ENCODE measurements at regions not wholly inside any gene's neighbourhood (a gene's known extent, or its start where the extent isn't known, plus 50 kb on each side); places are given as distances from the start of the nearest gene placed in this dataset.
A peak's percentile ranks its signal among the peaks of the same experiment; 100 is the strongest.

DNA sequence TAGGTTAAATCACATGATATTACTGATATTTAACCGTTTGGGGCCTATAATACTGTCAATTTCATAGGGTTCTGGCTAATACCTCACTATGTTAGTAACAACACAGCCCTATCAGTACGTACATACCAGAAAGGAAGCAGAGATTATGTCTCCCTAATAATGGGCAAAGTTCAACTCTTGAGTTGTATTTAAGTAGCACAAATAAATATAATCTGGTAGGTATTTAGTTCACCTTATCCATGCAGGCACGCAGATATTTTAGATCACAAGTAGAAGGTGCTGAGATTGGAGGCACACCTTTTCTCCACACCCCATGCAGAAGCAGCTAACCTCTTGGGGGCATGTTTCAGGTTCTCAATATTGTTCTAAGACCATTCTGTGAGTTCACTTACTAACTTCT, 118.9 kb downstream of the IRS1 start:
- DNase-seq (ENCODE audit: low read depth, low spot score), result no peak
- in situ Hi-C loops (cut with HindIII; ENCODE audit: low pct_unique_long_range_greater_than_20kb, low sequenced_read_pairs), result no loop called here

DNA sequence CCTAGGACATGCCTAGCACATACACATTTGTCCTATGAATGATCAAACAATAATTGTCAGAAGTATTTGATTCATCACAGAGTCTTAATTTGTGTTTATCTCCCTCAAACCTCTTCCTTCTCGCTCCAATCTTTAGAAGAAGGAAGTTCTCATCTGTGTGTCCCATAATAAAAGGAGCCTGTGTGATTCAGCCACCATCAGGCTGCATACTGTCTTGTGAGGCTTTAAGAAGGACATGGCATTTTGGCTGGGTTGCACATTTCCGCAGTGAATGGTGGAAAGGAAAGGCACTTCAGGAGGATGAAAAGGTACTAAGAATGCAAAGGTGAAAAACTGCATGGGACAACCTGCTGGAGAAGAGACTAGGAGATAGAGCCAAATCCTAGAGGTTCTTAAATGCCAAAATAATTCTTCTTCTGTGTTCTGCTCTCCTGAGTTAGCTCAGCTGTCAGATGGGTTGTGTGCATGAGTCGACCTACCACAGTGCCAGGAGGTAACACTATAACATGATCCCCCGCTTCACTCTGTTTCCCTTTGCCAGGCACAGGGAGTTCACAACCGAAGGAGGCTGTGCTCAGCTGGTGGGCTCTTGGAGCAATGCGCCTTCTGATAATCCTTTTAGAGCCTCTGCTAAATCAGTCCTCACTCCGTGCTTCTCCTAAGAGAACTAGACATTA, 120.1 kb downstream of the IRS1 start:
- in situ Hi-C loops (cut with HindIII; ENCODE audit: low pct_unique_long_range_greater_than_20kb, low sequenced_read_pairs), result no loop called here
- no peak for DNase-seq (ENCODE audit: low read depth, low spot score)

DNA sequence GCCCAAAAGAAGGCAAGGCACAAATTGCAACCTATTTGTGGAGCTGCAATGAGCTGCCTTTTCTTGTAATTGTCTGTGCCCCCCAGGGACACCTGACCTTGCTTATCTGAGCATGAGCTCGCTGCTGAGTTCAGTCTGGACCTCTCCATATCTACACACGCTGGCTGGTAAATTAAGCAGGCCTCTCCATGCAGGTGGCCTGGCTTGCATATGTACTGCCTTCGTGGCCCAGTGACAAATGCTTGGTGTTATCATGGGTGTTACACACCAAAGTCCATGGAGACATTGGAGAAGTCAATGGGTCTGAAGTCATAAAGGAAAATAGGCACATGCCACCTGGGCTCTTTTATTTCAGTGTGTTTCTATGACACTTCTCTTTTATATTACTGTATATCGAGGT, 121.2 kb downstream of the IRS1 start:
- no peak for DNase-seq (ENCODE audit: low read depth, low spot score)
- in situ Hi-C loops (cut with HindIII; ENCODE audit: low pct_unique_long_range_greater_than_20kb, low sequenced_read_pairs), result no loop called here

DNA sequence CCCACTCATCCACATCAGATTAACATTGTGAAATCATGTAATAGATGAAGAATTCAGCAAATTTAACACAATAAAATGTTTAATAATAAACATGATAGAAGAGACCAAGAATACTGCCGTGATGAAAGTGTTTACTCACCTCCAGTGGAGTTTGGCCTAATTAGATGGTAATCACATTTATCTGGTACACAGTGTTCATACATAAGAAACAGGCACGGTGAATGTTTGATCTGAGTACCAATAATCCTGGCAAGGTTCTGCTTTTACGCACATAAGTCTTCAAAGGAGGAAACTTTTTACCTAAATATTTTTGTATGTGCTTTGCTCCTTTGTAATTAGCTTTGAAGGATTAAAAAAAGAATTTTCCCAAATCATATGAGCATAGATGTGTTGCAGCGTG, 122.5 kb downstream of the IRS1 start:
- in situ Hi-C loops (cut with HindIII; ENCODE audit: low pct_unique_long_range_greater_than_20kb, low sequenced_read_pairs), result no loop called here
- DNase-seq (ENCODE audit: low read depth, low spot score), result no peak

DNA sequence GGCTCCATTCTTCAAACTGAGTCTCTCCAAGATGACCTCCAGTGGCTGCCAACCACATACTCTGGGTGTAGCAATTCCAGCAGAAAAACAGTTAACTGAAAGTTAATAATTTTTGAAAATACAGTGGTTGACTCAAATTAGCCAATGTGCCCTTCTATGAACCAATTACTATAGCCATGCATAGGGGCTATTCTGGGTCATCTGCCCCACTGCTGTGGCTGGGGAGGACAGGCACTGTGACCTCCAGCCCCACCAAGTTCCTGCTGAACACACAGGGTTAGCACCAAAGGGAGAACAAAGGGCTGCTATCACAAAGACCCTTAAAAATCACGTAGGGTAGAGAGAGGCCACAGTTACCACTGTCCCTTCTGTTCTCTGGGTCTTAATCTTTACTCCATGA, 123.0 kb downstream of the IRS1 start:
- no peak for DNase-seq (ENCODE audit: low read depth, low spot score)
- in situ Hi-C loops (cut with HindIII; ENCODE audit: low pct_unique_long_range_greater_than_20kb, low sequenced_read_pairs), result no loop called here

DNA sequence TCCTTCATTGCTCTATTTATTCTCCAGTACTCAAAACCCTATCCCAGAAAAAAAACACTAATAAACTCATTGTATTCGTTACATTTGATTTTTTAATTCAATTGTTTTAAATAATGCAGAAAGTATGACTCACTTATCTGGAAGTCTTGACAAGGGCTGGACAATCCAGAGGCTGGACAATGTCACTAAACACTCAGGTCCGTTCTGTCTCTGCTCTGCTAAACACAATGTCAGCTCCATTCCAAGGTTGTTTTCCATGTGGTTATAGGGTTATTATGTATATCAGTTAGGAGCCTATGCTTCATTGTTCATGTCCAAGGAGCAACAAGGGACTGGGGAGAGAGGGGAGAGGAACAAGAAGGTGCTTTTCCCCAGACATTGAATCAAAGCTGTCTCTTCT, 125.5 kb downstream of the IRS1 start:
- DNase-seq (ENCODE audit: low read depth, low spot score), result no peak
- in situ Hi-C loops (cut with HindIII; ENCODE audit: low pct_unique_long_range_greater_than_20kb, low sequenced_read_pairs), result no loop called here

DNA sequence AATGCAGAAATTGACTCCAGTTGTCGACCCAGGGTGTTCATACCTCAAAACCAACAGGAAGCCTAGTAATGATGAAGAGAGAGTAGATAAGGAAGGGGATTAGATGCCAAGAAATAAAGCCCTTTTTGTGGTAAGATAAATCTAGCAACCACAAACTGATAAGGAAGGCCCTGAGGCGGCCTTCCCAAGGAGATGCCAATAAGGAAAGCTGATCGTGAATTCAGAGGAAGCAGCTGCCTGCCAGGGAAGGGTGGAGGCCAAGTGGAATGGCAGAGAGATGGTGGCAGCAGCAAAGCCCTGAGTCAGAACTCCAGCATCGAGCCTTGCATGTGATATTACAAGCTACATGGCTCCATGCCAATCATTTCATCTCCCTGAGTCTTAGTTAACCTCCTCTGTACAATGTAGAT, 126.3 kb downstream of the IRS1 start:
- peak; percentile 68 for DNase-seq (ENCODE audit: low read depth, low spot score)
- in situ Hi-C loops (cut with HindIII; ENCODE audit: low pct_unique_long_range_greater_than_20kb, low sequenced_read_pairs), result no loop called here

DNA sequence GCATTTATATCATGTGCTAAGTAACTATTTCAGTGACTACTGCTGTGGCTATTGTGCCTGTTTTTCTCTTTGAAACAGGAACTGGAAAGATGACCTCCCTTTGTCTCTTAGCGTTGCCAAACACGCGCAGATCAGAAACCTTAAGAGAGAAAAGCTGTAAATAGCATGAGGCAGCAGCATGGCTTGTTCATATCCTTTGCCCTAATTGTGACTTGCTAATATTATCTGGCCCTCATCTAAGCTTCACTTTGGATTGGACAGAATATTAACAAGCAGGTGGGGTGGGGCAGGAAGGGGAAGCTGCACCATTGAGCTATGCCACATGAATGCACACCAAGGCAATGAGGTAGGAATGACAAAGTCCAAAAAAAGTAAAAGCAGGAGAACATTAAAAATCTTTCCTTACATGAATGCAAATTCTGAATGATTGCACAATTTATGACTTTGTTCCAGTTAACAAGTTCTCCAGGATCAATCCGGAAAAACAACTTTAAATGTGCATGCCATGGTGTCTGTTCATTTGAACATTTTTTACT, 128.4 kb downstream of the IRS1 start:
- DNase-seq (ENCODE audit: low read depth, low spot score), result no peak
- in situ Hi-C loops (cut with HindIII; ENCODE audit: low pct_unique_long_range_greater_than_20kb, low sequenced_read_pairs), result no loop called here

DNA sequence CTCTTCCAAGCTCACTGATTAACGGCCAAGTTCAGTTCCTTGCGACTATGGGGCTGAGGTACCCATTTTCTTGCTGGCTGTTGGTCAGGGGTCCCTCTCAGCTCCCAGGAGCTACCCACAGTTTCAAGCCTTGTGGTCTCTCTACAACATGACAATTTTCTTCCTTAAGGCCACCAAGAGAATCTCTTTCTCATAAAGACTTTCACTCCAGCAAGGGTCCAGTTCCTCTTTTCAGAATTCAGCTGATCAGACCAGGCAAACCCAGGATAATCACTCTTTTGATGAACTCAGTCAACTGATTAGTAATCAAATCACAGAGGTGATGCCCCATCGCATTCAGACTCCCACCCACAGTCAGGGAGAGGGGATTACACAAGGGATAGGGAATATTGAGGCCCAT, 129.7 kb downstream of the IRS1 start:
- in situ Hi-C loops (cut with HindIII; ENCODE audit: low pct_unique_long_range_greater_than_20kb, low sequenced_read_pairs), result no loop called here
- DNase-seq (ENCODE audit: low read depth, low spot score), result no peak

DNA sequence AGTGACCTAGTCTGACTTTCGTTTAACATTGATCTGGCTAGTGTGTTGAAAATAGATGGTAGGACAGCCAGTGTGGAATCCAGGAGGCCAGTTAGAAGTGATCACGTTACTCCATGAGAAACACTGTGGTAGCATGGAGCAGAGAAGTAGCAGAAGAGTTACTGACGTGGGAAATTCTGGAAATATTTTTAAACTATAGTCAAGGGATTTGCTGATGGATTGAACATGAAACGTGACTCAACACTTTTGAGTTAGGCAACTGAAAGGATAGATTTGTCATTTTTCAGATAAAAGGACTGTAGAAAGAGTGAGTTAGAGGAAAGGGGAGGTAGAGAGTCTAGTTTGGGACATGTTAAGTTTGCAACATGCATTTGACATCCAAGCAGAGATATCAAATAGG, 130.4 kb downstream of the IRS1 start:
- DNase-seq (ENCODE audit: low read depth, low spot score), result no peak
- in situ Hi-C loops (cut with HindIII; ENCODE audit: low pct_unique_long_range_greater_than_20kb, low sequenced_read_pairs), result no loop called here

DNA sequence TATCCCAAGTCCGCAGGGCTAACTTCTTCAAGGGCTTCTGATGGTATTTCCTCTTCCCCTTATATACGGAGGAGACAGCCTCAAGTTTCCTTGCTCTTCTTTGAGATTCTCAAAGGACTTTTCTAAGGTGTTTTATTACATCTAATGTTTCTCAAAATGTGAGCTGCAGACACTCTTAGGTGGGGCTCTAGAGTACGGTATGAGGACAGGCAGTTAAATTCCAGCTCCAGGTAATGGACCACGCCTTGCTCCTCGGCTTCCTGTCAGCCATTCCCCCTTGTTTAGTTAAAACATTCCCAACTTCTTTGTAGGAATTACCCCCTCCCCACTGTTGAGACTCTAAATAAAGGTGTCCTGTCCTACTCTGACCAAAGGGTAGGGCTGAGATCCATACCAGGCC, 131.9 kb downstream of the IRS1 start:
- in situ Hi-C loops (cut with HindIII; ENCODE audit: low pct_unique_long_range_greater_than_20kb, low sequenced_read_pairs), result no loop called here

DNA sequence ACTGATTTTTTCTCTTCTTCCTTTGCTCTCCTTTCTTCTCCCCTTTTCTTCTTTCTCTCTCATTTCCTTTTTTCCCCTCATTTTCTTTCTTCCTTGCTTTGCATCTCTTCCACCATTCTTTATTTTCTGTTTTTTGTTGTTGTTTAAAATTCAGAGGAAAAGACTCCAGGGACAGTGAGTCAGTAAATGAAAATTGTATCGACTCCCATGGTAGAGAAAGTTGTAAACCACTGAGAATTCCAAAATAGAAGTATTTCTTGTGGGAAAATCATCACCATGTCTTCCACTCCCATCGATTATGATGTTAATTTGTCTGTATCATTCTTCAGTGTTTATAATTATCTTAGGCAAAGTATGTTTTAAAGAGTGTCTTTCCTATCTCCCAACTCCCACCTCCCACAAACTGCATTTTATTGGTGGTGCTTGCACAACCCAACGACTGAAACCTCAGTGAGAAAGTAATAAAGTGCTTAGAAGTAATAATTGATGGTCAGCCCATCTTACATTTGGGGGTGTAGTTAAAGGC, 134.3 kb downstream of the IRS1 start:
- in situ Hi-C loops (cut with HindIII; ENCODE audit: low pct_unique_long_range_greater_than_20kb, low sequenced_read_pairs), result no loop called here

More for the DNA sequence above, 131.9 kb downstream of the IRS1 start:
- DNase-seq (ENCODE audit: low read depth, low spot score), result no peak

DNA sequence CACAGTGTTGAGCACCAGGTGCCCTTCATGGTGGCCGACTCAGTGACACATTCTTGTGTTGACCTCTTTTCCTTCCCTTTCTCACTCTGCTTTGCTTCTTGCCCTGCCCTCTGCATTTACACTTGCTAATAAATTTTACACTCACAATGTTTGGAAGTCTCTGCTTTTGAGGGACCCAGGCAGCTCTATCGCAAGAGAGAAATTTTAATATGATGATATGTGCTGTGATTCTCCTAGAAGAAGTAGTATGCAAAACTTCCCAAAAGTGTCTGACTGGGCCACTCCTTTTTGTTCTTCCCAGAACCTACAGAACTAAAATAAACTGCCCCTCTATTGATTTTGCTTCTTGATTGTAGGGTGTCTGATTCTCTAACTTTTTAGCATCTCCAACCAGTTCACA, 135.0 kb downstream of the IRS1 start:
- DNase-seq (ENCODE audit: low read depth, low spot score), result no peak
- in situ Hi-C loops (cut with HindIII; ENCODE audit: low pct_unique_long_range_greater_than_20kb, low sequenced_read_pairs), result no loop called here

More for the DNA sequence above, 134.3 kb downstream of the IRS1 start:
- no peak for DNase-seq (ENCODE audit: low read depth, low spot score)

DNA sequence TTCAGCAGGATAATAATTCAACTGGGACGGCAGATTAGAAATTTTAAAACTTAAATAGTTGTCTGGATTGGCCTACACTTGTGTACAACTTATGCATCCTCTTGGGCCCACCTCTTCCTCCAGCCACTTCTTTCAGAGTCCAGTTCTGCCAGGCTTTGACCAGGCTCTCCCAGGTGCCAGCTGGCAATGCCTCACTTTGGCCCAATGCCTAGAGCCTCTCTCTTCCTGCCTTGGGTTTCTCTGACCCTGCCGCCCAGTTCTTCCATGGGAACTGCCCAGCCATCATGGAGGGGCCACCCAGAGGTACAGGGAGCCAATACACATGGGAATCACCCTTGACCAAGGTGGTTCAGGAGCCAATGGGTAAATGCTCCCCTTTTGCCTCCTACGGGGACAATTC, 135.5 kb downstream of the IRS1 start:
- DNase-seq (ENCODE audit: low read depth, low spot score), result no peak
- in situ Hi-C loops (cut with HindIII; ENCODE audit: low pct_unique_long_range_greater_than_20kb, low sequenced_read_pairs), result no loop called here

DNA sequence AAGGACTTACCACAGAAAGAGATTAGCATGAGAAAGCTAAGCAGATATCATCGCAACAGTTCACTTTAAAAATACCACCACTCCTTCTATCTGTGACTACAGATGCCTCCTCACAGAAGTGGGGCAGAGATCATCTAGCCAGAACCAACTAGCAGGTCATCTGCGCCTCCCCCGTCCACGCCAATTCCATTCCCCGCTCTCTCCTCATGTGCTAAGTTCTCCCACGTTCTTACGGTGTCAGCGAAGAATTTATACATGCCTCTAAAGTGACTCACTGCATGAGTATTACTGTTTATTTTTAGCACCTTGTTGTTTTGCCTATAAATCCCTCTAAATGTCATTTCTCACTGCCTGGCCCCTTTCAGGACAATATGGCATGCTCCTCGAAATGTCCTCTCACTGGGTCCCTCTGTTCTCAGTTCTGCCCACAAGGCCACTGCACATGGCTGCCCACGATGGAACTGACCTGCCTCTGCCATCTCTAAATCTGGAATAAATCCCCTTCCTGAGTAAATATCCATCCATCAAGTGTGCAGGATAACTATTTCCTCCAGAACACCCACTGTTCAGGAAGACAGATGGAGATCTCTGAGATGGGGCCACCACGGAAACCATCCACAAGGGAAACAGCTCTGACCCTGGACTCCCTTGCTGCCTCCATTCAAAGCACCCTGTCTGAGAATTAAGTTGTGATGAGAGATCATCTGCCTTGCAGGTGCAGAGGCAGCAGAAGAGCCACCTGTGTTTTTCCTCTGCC, 137.7 kb downstream of the IRS1 start:
- DNase-seq (ENCODE audit: low read depth, low spot score), result no peak
- in situ Hi-C loops (cut with HindIII; ENCODE audit: low pct_unique_long_range_greater_than_20kb, low sequenced_read_pairs), result no loop called here

DNA sequence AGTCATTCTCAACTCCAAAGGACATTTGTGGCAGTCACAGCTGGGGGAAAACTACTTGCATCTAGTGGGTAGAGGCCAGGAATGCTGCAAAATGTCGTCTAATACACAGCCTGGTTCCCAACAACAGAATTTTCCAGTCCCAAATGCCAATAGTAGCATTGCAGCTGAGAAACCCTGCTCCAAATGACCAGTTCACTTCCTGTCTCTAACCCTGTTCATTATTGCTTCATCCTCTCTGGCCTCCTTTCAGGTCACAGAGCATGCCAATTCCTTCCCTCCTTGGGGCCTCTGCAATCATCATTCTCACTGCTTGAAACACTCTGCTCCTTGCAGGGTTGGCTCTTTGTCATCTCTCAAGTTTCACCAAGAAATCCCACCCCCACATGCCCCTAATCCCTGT, 139.1 kb downstream of the IRS1 start:
- no peak for DNase-seq (ENCODE audit: low read depth, low spot score)

DNA sequence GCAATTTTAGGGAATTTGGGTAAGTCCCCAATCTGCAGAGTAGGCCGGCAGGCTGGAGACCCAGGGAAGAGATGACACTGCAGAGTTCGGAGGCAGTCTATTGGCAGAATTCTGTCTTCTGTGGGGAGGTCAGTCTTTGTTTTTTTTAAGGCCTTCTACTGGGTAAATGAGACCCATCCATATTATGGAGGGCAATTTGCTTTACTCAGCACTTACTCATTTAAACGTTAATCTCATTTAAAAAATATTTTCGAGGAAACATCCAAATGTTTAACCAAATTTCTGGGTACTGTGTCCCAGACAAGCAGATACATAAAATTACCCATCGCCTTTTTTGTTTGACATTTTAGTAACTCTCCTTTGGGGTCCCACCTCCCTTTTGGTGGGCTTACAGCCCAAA, 139.5 kb downstream of the IRS1 start:
- DNase-seq (ENCODE audit: low read depth, low spot score), result no peak
- in situ Hi-C loops (cut with HindIII; ENCODE audit: low pct_unique_long_range_greater_than_20kb, low sequenced_read_pairs), result no loop called here

More for the DNA sequence above, 139.1 kb downstream of the IRS1 start:
- in situ Hi-C loops (cut with HindIII; ENCODE audit: low pct_unique_long_range_greater_than_20kb, low sequenced_read_pairs), result no loop called here

DNA sequence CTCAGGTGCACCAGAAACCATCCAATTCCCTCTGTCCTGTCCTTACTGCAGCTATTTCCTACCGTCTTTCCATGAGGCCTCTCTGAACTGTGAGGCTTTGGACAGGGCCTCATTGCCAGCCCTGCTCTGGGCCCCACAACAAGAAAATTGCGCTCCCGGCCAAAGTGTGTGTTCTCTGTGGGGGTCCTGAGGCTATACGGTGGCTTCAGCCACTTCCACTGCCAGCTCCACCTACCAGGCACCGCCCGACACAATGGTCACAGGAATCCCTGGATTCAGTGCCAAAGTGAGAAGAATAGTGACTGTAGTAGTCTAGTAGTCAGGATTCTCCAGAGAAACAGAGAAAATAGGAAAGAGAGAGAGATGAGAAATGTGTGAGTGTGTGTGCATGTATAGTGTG, 140.2 kb downstream of the IRS1 start:
- DNase-seq (ENCODE audit: low read depth, low spot score), result no peak
- in situ Hi-C loops (cut with HindIII; ENCODE audit: low pct_unique_long_range_greater_than_20kb, low sequenced_read_pairs), result no loop called here

DNA sequence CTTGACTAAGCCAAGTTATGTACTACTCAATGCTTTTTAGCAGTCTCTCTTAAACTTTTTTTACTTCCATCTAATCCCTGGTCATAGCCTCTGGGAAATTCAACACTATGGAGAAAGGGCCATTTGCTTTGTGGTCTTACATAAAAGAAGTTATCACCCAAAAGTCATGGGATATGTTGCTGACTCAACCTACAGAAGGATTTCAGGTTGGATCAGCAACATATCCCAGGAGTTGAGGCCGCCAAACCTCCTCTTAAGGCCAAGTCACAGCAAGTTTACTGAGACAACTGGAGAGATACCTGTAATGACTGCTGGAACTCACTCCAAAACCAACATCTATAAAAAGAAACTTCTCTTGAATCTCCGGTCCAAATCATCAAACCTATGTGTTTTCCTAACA, 141.1 kb downstream of the IRS1 start:
- DNase-seq (ENCODE audit: low read depth, low spot score), result no peak
- in situ Hi-C loops (cut with HindIII; ENCODE audit: low pct_unique_long_range_greater_than_20kb, low sequenced_read_pairs), result no loop called here

Data from SK-MEL-5 (cell line).